ACC112 (cell line): ENCODE measurements at regions not wholly inside any gene's neighbourhood (a gene's known extent, or its start where the extent isn't known, plus 50 kb on each side); places are given as distances from the start of the nearest gene placed in this dataset.

Experiments used
- H2AFZ ChIP-seq: fragments of 200-600 bp; sonication (generic); one replicate; pipeline ENCODE4 v1.6.0; 2017; ENCODE audit warnings: antibody characterized with exemption, low read length; ENCODE audit not compliant: unreplicated experiment
- H3K27ac ChIP-seq: fragments of 200-600 bp; sonication (generic); 2 replicates; pipeline ENCODE4 v1.5.1; 2014; ENCODE audit warnings: low read depth, mild to moderate bottlenecking, antibody characterized with exemption, low read length, moderate library complexity
- H3K27me3 ChIP-seq: fragments of 200-600 bp; sonication (generic); 2 replicates; pipeline ENCODE4 v1.6.1; 2014; ENCODE audit warnings: mild to moderate bottlenecking, antibody characterized with exemption, low read length, moderate library complexity, mixed read lengths; ENCODE audit not compliant: insufficient read depth
- H3K36me3 ChIP-seq: fragments of 200-600 bp; sonication (generic); 2 replicates; pipeline ENCODE4 v1.6.1; 2016; ENCODE audit warnings: mild to moderate bottlenecking, antibody characterized with exemption, low read length, moderate library complexity, mixed read lengths; ENCODE audit not compliant: insufficient read depth
- H3K4me1 ChIP-seq: fragments of 200-600 bp; sonication (generic); one replicate; pipeline ENCODE4 v1.6.1; 2016; ENCODE audit warnings: low read length, mixed read lengths; ENCODE audit not compliant: insufficient read depth, unreplicated experiment, control insufficient read depth
- H3K4me3 ChIP-seq: fragments of 200-600 bp; sonication (generic); 2 replicates; pipeline ENCODE4 v1.5.1; 2014; ENCODE audit warnings: mild to moderate bottlenecking, low read depth, low read length
- H3K79me2 ChIP-seq: fragments of 200-600 bp; sonication (generic); one replicate; pipeline ENCODE4 v1.6.0; 2016; ENCODE audit warnings: low read length; ENCODE audit not compliant: control insufficient read depth, unreplicated experiment, insufficient read depth

DNA sequence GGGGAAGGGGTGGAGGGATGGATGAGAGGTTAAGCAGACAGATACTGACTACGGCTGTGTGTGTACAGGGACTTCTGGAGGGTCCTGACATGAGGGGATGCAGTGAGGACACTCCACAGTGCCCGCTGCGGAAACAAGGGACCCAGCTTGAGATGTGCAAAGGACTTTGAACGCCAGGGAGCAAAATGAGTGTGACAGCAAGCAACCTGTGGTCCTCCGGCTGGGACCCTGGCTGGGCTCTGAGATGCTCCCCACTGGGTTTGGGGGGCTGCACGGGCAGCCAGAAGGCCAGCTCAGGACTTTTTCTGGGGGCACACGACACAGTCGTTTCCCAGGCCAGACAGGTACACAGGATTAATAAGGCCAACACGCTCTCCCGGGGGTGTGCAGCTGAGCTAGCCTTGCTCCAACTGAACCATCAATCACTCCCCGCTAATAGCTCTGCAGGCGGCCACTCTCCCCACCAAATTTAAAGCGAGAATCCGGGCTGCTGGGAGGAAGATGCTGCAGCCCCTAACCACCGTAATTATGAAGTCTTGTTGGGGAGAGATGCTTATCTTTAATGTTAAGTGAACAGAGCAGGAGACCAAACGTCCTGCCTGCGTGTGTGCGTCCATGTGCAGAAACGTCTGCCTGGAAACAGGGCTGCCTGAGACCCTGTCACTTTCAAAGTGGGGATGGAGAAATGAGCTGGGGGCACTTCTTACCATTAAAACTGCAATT, 51.6 kb upstream of the DLK1 start:
- H3K4me1 ChIP-seq, result peaks cover 9% of the 10 kb centered on the region
- peaks cover 20% of the 10 kb centered on the region; the same call in 1 of the 2 replicates for H3K27me3 ChIP-seq
- H3K36me3 ChIP-seq, result no peaks in the 10 kb centered on the region

DNA sequence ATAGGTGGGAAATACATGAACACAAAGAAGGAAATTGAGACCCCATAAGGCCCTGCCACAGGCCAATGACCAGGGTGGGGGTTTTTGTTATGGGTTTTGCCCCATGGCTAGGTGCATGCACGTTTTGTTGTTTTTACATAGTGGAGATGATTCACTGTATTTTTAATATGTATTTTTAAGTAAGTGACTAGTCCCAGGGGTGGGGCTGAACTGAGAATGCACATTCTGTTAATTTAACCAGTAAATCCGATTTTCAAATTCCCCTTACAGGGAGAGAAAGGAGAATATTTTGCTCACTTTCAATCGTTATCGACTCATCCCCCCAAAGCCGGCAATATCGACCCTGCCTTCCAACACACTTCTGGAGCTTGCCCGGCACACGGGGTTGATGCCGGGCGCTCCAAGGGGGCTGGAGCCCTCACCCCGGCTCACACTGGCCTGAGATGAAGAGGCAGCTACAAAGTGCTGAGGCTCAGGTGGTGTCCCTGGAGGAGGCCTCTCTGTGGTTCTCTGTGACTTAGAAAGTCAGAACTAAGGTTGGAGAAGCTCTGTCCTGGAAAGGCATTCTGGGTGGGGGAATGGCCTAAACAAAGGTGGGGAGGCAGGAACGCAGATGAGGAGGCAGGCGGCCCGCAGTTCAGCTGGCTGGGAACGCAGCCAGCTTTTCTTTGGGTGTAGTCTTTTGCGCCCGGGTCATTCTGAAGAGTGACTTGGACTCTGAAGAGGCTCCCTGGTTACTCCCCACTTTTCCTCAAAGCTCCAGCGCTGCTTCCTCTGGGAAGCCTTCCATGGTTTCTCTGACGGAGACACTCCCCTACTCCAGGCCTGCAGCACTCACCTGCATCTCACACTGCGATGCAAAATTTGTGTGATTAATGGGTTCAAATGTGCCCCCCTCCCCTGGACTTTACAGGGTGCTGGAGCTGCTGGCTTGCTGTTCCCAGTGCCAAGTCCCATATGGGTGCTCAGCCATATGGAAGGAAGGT, 50.7 kb upstream of the DLK1 start:
- H3K4me1 ChIP-seq, result peaks cover 9% of the 10 kb centered on the region
- H3K4me3 ChIP-seq, result no peak overlapping the region
- H2AFZ ChIP-seq, result peak overlapping the region; percentile 27
- no peak overlapping the region for H3K27ac ChIP-seq
- peaks cover 20% of the 10 kb centered on the region; the same call in 1 of the 2 replicates for H3K27me3 ChIP-seq
- H3K36me3 ChIP-seq, result no peaks in the 10 kb centered on the region
- H3K79me2 ChIP-seq, result no peaks in the 10 kb centered on the region

More for the DNA sequence above, 51.6 kb upstream of the DLK1 start:
- H2AFZ ChIP-seq, result no peak overlapping the region
- no peak overlapping the region for H3K4me3 ChIP-seq
- no peaks in the 10 kb centered on the region for H3K79me2 ChIP-seq
- H3K27ac ChIP-seq, result no peak overlapping the region
